ENCODE measurements at regions not wholly inside any gene's neighbourhood (a gene's known extent, or its start where the extent isn't known, plus 50 kb on each side); places are given as distances from the start of the nearest gene placed in this dataset.

- no peak for TF ChIP-seq POLR2A (IDR thresholded peaks at IDR 0.05)
- TF ChIP-seq CTCF (IDR thresholded peaks at IDR 0.05 in 4 of 5, conservative IDR thresholded peaks at IDR 0.05 in 1 of 5): no peak
Observed at GRCh38 chr18:70430501-70431173, 141.8 kb downstream of the SOCS6 start.
